ENCODE measurements at regions not wholly inside any gene's neighbourhood (a gene's known extent, or its start where the extent isn't known, plus 50 kb on each side); places are given as distances from the start of the nearest gene placed in this dataset.

DNA sequence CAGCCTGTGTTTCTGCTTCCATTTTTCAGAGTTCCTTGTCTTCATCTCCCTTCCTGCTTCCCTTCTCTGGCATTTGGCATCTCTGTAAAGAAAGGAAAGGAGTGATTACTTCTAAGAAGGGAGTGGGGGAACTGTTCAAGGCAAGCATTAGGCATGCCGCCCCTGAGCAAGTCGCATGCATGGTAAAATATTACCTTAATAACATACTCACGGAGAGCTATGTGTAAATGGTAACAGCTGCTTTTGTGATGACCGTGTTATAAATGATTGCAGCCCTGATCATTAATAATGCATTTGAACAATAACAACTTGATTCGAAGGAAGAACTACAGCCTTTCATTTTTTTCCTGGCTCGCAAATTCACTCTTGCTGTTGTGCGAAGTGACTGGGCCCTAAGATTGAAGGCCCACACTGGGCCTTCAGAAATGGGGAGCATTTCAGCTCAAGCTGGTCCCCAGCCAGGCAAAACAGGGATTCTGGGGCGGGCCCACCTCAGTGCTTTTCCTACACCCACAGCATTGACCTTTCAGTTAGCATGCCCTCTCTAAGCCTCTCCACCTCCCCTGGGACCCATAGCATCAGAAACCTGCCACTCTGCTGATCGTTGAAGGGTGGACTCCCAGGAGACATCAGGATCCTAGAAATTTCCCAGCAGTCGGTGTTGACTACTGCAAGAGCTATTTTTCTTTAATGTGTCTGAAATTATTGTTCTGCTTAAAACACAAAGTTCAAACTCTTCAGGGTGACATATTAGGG, 263.0 kb upstream of the CADM1 start (continued):
- TF ChIP-seq, protein P1, sequence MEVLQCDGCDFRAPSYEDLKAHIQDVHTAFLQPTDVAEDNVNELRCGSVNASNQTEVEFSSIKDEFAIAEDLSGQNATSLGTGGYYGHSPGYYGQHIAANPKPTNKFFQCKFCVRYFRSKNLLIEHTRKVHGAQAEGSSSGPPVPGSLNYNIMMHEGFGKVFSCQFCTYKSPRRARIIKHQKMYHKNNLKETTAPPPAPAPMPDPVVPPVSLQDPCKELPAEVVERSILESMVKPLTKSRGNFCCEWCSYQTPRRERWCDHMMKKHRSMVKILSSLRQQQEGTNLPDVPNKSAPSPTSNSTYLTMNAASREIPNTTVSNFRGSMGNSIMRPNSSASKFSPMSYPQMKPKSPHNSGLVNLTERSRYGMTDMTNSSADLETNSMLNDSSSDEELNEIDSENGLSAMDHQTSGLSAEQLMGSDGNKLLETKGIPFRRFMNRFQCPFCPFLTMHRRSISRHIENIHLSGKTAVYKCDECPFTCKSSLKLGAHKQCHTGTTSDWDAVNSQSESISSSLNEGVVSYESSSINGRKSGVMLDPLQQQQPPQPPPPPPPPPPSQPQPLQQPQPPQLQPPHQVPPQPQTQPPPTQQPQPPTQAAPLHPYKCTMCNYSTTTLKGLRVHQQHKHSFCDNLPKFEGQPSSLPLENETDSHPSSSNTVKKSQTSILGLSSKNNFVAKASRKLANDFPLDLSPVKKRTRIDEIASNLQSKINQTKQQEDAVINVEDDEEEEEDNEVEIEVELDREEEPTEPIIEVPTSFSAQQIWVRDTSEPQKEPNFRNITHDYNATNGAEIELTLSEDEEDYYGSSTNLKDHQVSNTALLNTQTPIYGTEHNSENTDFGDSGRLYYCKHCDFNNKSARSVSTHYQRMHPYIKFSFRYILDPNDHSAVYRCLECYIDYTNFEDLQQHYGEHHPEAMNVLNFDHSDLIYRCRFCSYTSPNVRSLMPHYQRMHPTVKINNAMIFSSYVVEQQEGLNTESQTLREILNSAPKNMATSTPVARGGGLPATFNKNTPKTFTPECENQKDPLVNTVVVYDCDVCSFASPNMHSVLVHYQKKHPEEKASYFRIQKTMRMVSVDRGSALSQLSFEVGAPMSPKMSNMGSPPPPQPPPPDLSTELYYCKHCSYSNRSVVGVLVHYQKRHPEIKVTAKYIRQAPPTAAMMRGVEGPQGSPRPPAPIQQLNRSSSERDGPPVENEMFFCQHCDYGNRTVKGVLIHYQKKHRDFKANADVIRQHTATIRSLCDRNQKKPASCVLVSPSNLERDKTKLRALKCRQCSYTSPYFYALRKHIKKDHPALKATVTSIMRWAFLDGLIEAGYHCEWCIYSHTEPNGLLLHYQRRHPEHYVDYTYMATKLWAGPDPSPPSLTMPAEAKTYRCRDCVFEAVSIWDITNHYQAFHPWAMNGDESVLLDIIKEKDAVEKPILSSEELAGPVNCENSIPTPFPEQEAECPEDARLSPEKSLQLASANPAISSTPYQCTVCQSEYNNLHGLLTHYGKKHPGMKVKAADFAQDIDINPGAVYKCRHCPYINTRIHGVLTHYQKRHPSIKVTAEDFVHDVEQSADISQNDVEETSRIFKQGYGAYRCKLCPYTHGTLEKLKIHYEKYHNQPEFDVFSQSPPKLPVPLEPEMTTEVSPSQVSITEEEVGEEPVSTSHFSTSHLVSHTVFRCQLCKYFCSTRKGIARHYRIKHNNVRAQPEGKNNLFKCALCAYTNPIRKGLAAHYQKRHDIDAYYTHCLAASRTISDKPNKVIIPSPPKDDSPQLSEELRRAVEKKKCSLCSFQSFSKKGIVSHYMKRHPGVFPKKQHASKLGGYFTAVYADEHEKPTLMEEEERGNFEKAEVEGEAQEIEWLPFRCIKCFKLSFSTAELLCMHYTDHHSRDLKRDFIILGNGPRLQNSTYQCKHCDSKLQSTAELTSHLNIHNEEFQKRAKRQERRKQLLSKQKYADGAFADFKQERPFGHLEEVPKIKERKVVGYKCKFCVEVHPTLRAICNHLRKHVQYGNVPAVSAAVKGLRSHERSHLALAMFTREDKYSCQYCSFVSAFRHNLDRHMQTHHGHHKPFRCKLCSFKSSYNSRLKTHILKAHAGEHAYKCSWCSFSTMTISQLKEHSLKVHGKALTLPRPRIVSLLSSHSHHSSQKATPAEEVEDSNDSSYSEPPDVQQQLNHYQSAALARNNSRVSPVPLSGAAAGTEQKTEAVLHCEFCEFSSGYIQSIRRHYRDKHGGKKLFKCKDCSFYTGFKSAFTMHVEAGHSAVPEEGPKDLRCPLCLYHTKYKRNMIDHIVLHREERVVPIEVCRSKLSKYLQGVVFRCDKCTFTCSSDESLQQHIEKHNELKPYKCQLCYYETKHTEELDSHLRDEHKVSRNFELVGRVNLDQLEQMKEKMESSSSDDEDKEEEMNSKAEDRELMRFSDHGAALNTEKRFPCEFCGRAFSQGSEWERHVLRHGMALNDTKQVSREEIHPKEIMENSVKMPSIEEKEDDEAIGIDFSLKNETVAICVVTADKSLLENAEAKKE (CRISPR knock-in tag; IDR thresholded peaks at IDR 0.05): no peak
- TF ChIP-seq STAT1 (IDR thresholded peaks at IDR 0.05; ENCODE audit: unreplicated experiment) (no peak), EZH2phosphoT487 (IDR thresholded peaks at IDR 0.05; ENCODE audit: unreplicated experiment) (no peak), POLR2AphosphoS5 (IDR thresholded peaks at IDR 0.05; ENCODE audit: low read depth) (no peak), NANOG (IDR thresholded peaks at IDR 0.05; ENCODE audit: borderline replicate concordance) (no peak)
- TF ChIP-seq, protein P2, sequence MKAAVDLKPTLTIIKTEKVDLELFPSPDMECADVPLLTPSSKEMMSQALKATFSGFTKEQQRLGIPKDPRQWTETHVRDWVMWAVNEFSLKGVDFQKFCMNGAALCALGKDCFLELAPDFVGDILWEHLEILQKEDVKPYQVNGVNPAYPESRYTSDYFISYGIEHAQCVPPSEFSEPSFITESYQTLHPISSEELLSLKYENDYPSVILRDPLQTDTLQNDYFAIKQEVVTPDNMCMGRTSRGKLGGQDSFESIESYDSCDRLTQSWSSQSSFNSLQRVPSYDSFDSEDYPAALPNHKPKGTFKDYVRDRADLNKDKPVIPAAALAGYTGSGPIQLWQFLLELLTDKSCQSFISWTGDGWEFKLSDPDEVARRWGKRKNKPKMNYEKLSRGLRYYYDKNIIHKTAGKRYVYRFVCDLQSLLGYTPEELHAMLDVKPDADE (IDR thresholded peaks at IDR 0.05): no peak

DNA sequence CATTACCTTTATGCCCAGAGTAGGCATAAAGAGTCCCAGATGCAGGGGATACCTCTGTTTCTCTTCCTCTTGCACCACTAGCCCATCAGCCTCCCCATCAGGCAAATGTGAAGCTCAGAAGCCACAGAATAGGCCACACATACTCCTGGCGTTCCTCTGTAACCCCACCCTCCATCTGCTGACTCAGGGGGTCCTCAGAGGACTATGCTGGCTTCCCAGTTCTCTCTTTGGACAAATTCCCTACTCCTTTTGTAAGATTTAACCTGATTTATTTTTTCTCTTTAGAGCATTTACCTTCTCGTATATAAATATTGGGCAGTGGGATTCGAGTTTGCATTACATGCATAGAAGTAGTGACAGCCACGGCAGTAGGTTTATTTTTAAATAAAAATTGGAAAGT, 262.3 kb upstream of the CADM1 start:
- Mint-ChIP-seq H3K4me1 (no peaks in the 10 kb centered on the region), H3K36me3 (ENCODE audit: low read depth) (no peaks in the 10 kb centered on the region), H3K4me3 (no peak overlapping the region), H3K27me3 (ENCODE audit: insufficient read depth, low read depth, poor library complexity) (peaks cover 4% of the 10 kb centered on the region), H3K9me3 (no peaks in the 10 kb centered on the region), H3K27ac (no peak overlapping the region)
- H3K36me3 ChIP-seq (ENCODE audit: insufficient read depth): no peaks in the 10 kb centered on the region
- no peak overlapping the region for H3K4me2 ChIP-seq
- no peak overlapping the region for H3K4me3 ChIP-seq
- peaks cover 4% of the 10 kb centered on the region for H3K27me3 ChIP-seq (ENCODE audit: insufficient read depth)
- no peak for ATAC-seq
- H4K20me1 ChIP-seq (replicated peaks; ENCODE audit: insufficient read depth): no peaks in the 10 kb centered on the region
- H3F3A ChIP-seq (replicated peaks; ENCODE audit: low read depth): no peaks in the 10 kb centered on the region
- no peaks in the 10 kb centered on the region for H3K79me2 ChIP-seq (replicated peaks; ENCODE audit: insufficient read depth)
- no peak for DNase-seq (ENCODE audit: low spot score)
- no peaks in the 10 kb centered on the region for H3K4me1 ChIP-seq (ENCODE audit: insufficient read depth)
- peaks cover 2% of the 10 kb centered on the region; the same call in 1 of the 2 replicates for H3K9me2 ChIP-seq (ENCODE audit: insufficient read depth)
- H3K27ac ChIP-seq (ENCODE audit: low read depth): no peak overlapping the region
- no peak overlapping the region for H2AFZ ChIP-seq
- no peak for TF ChIP-seq JUNB (IDR thresholded peaks at IDR 0.05; ENCODE audit: unreplicated experiment)
- no peak for TF ChIP-seq CREB1 (CRISPR knock-in tag; IDR thresholded peaks at IDR 0.05; ENCODE audit: low read depth)
- TF ChIP-seq, protein P1 (CRISPR knock-in tag; IDR thresholded peaks at IDR 0.05): no peak
- no peak for TF ChIP-seq EZH2 (IDR thresholded peaks at IDR 0.05; ENCODE audit: low read depth, unreplicated experiment)
